PC-9 (cell line): ENCODE measurements at regions not wholly inside any gene's neighbourhood (a gene's known extent, or its start where the extent isn't known, plus 50 kb on each side); places are given as distances from the start of the nearest gene placed in this dataset.

Experiments used
- EZH2 ChIP-seq: fragments of 200-600 bp; sonication (generic); IDR thresholded peaks from 2 replicates; pipeline ENCODE4 v1.8.0; 2017; ENCODE audit warnings: antibody characterized with exemption, low read depth
- TF ChIP-seq, protein P1 (sequence below): fragments of 200-600 bp; sonication (generic); conservative IDR thresholded peaks from 2 replicates; pipeline ENCODE4 v1.6.1; 2017; ENCODE audit warnings: mixed run types, antibody characterized with exemption, mild to moderate bottlenecking, moderate library complexity

DNA sequence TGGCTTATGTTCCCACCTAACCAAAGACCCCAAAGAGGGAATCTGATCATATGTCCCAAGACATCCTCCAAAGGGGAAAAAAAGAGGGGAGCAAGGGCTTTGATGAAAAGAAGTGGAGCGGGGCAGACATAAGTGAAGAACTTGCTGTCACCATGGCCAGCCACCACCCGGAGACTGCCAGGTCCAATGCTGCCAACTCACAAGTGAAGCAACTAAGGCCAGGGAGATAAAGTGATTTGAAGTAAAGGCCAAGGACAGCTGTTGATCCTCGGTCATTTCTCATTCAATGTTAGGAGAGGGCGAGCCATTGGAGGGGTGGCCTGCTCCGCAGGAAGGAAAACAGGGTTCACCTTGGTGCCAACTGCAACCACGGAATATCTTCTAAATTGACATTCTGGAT, 72.6 kb upstream of the C3orf80 start:
- TF ChIP-seq, protein P1, sequence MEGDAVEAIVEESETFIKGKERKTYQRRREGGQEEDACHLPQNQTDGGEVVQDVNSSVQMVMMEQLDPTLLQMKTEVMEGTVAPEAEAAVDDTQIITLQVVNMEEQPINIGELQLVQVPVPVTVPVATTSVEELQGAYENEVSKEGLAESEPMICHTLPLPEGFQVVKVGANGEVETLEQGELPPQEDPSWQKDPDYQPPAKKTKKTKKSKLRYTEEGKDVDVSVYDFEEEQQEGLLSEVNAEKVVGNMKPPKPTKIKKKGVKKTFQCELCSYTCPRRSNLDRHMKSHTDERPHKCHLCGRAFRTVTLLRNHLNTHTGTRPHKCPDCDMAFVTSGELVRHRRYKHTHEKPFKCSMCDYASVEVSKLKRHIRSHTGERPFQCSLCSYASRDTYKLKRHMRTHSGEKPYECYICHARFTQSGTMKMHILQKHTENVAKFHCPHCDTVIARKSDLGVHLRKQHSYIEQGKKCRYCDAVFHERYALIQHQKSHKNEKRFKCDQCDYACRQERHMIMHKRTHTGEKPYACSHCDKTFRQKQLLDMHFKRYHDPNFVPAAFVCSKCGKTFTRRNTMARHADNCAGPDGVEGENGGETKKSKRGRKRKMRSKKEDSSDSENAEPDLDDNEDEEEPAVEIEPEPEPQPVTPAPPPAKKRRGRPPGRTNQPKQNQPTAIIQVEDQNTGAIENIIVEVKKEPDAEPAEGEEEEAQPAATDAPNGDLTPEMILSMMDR, result no peak
- TF ChIP-seq EZH2, result no peak
